ENCODE measurements at regions not wholly inside any gene's neighbourhood (a gene's known extent, or its start where the extent isn't known, plus 50 kb on each side); places are given as distances from the start of the nearest gene placed in this dataset.

DNA sequence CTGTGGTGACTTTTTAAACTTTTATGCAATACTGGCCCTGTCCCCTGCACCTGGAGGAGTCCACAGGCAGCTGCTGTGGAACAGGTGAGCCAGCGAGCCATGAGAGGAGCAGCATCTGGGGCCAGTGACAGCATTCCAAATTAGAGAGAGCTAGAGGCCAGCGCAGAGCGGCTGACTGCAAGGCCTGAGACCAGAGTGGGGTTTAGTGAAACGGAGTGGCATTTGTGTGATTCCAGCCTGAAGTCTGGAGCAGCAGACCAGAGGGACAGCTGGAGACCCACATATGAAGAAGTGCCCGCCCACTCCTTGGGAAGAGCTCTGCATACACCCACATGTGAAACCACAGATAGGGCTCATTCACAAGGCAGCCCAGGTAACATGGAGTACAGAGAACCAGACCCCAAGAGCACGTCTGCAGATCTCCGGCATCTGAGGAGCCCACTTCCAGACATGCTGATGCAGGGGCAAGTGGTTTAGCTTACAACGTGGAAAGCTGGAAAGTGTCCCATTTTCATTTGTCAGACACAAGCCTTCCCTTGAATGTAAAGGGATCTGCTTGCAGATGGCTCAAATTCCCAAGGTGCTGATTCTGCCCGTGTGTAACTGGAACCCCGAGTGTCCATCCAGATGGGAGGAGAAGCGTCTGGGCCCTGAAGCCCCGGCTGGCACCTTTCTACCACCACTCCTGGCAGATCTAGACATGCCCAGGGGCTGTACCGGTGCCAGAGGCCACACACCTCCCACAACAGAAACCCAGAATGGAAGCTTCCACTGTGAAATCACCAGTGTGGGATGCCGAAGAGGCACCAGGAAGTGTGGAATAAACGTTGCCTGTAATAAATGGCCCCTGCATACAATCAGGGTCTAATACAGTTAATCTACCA, 256.0 kb upstream of the TCERG1L start:
- Histone ChIP-seq H3K36me3 (ENCODE audit: control insufficient read depth, insufficient read depth, low read length) (no peaks in the 10 kb centered on the region), H3K27me3 (replicated peaks; ENCODE audit: control insufficient read depth, insufficient read depth, low read length) (no peaks in the 10 kb centered on the region), H3K4me3 (replicated peaks; ENCODE audit: low read depth, low read length) (no peak overlapping the region)
- no peak for DNase-seq (ENCODE audit: extremely low read depth, insufficient read length)
- TF ChIP-seq, protein P1, sequence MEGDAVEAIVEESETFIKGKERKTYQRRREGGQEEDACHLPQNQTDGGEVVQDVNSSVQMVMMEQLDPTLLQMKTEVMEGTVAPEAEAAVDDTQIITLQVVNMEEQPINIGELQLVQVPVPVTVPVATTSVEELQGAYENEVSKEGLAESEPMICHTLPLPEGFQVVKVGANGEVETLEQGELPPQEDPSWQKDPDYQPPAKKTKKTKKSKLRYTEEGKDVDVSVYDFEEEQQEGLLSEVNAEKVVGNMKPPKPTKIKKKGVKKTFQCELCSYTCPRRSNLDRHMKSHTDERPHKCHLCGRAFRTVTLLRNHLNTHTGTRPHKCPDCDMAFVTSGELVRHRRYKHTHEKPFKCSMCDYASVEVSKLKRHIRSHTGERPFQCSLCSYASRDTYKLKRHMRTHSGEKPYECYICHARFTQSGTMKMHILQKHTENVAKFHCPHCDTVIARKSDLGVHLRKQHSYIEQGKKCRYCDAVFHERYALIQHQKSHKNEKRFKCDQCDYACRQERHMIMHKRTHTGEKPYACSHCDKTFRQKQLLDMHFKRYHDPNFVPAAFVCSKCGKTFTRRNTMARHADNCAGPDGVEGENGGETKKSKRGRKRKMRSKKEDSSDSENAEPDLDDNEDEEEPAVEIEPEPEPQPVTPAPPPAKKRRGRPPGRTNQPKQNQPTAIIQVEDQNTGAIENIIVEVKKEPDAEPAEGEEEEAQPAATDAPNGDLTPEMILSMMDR (IDR thresholded peaks at IDR 0.05; ENCODE audit: insufficient read depth, low read length, poor library complexity, severe bottlenecking) = no peak

DNA sequence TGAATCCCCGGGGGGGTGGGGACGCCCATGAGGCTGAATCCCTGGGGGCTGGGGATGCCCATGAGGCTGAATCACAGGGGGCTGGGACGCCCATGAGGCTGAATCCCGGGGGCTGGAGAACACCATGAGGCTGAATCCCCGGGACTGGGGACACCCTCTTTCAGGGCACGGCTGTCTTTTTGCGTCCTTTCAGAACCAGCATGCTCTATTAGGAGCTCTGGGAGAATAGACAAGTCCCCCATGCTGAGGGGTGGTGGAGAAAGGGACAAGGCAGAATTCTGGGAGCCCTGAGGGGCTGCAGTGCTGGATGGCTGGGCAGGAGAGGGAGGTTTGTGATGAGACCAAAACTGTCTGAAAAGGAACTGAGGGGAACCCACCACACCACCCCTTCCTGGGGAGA, 257.3 kb upstream of the TCERG1L start:
- H3K36me3 ChIP-seq (ENCODE audit: control insufficient read depth, insufficient read depth, low read length) = no peaks in the 10 kb centered on the region
- DNase-seq (ENCODE audit: extremely low read depth, insufficient read length) = no peak
- TF ChIP-seq, protein P1 (IDR thresholded peaks at IDR 0.05; ENCODE audit: insufficient read depth, low read length, poor library complexity, severe bottlenecking) = no peak

DNA sequence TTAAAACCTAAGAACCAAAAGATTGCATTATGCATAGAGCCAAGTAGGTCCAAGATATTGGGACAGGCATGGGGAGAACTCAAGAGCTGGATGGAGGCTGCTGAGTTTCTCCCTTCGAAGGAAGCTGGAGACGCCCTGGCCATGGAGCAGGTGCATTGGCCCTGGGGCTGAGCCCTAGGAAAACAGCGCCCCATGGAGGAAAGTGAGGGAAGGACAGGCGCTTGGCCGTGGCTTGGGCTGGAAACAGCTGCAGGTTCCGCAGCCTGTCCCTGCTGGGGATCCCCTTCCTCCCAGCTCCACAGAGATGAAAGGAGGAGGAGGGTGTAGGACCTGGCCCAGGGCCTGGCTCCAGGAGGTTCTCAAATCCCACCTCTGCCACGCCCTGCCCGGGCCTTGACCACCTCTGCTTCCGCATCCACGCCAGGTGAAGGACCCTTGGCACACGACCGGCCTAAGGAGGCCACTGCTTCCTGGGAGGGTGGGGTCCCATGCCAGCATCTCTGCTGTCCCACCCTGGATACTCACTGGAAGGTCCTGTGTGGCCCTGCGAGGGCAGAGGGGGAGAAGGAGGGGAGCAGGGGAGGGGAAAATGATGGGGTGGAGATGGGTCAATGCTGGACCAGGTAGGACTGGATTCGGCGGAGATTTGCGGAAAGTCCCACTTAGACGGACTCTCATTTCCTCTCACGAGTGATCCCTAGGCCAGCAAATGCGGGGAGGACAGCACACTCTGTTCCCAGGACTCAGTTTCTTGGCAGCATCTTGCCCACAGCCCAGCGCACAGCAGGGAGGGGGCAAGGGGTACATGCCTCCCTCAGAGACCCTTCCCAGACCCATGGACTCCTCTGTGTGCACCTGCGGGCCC, 258.6 kb upstream of the TCERG1L start:
- TF ChIP-seq, protein P1 (IDR thresholded peaks at IDR 0.05; ENCODE audit: insufficient read depth, low read length, poor library complexity, severe bottlenecking) = no peak
- no peaks in the 10 kb centered on the region for H3K27me3 ChIP-seq (replicated peaks; ENCODE audit: control insufficient read depth, insufficient read depth, low read length)
- no peaks in the 10 kb centered on the region for H3K36me3 ChIP-seq (ENCODE audit: control insufficient read depth, insufficient read depth, low read length)
- no peak overlapping the region for H3K4me3 ChIP-seq (replicated peaks; ENCODE audit: low read depth, low read length)
- DNase-seq (ENCODE audit: extremely low read depth, insufficient read length) = no peak

More for the DNA sequence above, 257.3 kb upstream of the TCERG1L start:
- H3K4me3 ChIP-seq (replicated peaks; ENCODE audit: low read depth, low read length) = no peak overlapping the region
- H3K27me3 ChIP-seq (replicated peaks; ENCODE audit: control insufficient read depth, insufficient read depth, low read length) = no peaks in the 10 kb centered on the region

DNA sequence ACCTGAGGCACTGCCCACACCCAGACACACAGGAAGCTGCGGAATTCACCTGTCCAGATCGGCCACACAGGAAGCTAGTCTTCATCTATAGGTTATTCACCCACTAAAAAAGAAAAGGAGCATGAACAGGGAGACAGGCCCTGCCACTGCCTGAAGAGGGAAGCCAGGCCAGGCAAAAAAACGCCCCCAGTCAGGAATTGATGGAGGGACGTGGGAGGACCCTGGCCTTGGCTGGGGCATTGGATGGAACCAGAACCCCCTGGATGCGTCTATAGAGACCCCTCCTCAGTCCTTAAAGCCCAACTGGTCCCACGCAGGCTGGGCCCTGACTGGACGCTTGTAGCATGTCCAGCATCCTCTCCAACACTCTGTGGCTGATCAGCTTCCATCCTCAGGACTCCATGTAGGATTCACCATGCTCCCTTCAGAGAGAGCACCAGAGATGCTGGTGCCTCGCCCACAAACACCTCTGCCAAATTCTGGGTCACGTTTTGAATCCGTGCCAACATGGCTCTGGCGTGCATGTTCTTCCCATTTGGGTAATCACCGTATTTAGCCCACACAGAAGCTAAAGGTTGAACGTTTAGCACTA, 259.3 kb upstream of the TCERG1L start:
- H3K27me3 ChIP-seq (replicated peaks; ENCODE audit: control insufficient read depth, insufficient read depth, low read length) = no peaks in the 10 kb centered on the region
- H3K4me3 ChIP-seq (replicated peaks; ENCODE audit: low read depth, low read length) = no peak overlapping the region
- DNase-seq (ENCODE audit: extremely low read depth, insufficient read length) = no peak
- TF ChIP-seq, protein P1 (IDR thresholded peaks at IDR 0.05; ENCODE audit: insufficient read depth, low read length, poor library complexity, severe bottlenecking) = no peak
- no peaks in the 10 kb centered on the region for H3K36me3 ChIP-seq (ENCODE audit: control insufficient read depth, insufficient read depth, low read length)

DNA sequence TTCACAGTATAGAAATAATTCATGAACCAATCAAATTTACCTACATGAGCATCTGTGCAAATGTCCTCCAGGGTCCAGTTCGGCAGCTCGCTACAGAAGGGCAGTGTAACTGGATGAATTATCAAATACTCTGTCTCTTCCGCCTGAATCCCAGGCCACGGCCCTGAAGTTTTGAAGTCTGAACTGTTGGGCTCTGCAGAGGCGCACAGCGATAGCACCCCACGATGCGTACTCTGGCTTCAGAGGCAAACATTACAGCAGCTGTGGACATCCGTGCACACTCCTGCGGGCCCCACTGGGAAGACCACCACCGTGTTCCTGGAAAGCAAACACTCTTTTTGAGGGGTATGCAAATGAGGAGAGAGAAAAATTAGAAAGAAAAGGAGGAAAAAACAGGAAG, 259.8 kb upstream of the TCERG1L start:
- Histone ChIP-seq H3K36me3 (ENCODE audit: control insufficient read depth, insufficient read depth, low read length) (no peaks in the 10 kb centered on the region), H3K27me3 (replicated peaks; ENCODE audit: control insufficient read depth, insufficient read depth, low read length) (no peaks in the 10 kb centered on the region), H3K4me3 (replicated peaks; ENCODE audit: low read depth, low read length) (no peak overlapping the region)
- TF ChIP-seq, protein P1 (IDR thresholded peaks at IDR 0.05; ENCODE audit: insufficient read depth, low read length, poor library complexity, severe bottlenecking) = no peak
- no peak for DNase-seq (ENCODE audit: extremely low read depth, insufficient read length)

Data from GM06990 (cell line).